GM19438 (cell line): ENCODE measurements at regions not wholly inside any gene's neighbourhood (a gene's known extent, or its start where the extent isn't known, plus 50 kb on each side); places are given as distances from the start of the nearest gene placed in this dataset.
"Not testable (repeated sequence)": the region's sequence is repeated elsewhere in the genome, so short reads cannot be mapped to it uniquely, and the experiment has no call there.

ENCODE experiments used
- ATAC-seq: cut with Tn5 transposase; IDR thresholded peaks from one replicate; pipeline ENCODE4 v1.9.1; 2021; ENCODE audit warnings: low read depth; ENCODE audit not compliant: unreplicated experiment

GRCh38 chr2:215571689-215572088, 135.8 kb upstream of the FN1 start:
- no peak for ATAC-seq

GRCh38 chr2:215567504-215567903, 131.6 kb upstream of the FN1 start:
- no peak for ATAC-seq

- ATAC-seq, result no peak
These were observed 130.0 kb upstream of the FN1 start for GRCh38 chr2:215565897-215566296.

- ATAC-seq, result no peak
These were observed 121.8 kb upstream of the FN1 start for GRCh38 chr2:215557701-215558100.

GRCh38 chr2:215556979-215557378, 121.1 kb upstream of the FN1 start:
- ATAC-seq, result no peak

- ATAC-seq, result no peak
These were observed 119.0 kb upstream of the FN1 start for GRCh38 chr2:215554689-215555498.

GRCh38 chr2:215553946-215554345, 118.1 kb upstream of the FN1 start:
- no peak for ATAC-seq

GRCh38 chr2:215552144-215552580, 116.3 kb upstream of the FN1 start:
- ATAC-seq, result no peak

GRCh38 chr2:215550331-215550730, 114.5 kb upstream of the FN1 start:
- no peak for ATAC-seq

- no peak for ATAC-seq
These were observed 112.8 kb upstream of the FN1 start for GRCh38 chr2:215548714-215549113.

- ATAC-seq, result no peak
These were observed 106.8 kb upstream of the FN1 start for GRCh38 chr2:215542690-215543089.

- no peak for ATAC-seq
These were observed 104.8 kb upstream of the FN1 start for GRCh38 chr2:215540658-215541057.

- ATAC-seq, result no peak
These were observed 101.7 kb upstream of the FN1 start for GRCh38 chr2:215537611-215538010.

- ATAC-seq, result no peak
These were observed 100.6 kb upstream of the FN1 start for GRCh38 chr2:215536510-215536909.

GRCh38 chr2:215535741-215536140, 99.9 kb upstream of the FN1 start:
- no peak for ATAC-seq

- no peak for ATAC-seq
These were observed 99.3 kb upstream of the FN1 start for GRCh38 chr2:215535125-215535668.

- ATAC-seq, result not testable (repeated sequence)
These were observed 97.8 kb upstream of the FN1 start for GRCh38 chr2:215533716-215534115.

GRCh38 chr2:215532844-215533243, 97.0 kb upstream of the FN1 start:
- no peak for ATAC-seq

- ATAC-seq, result no peak
These were observed 95.4 kb upstream of the FN1 start for GRCh38 chr2:215531284-215531683.

- no peak for ATAC-seq
These were observed 94.5 kb upstream of the FN1 start for GRCh38 chr2:215530191-215530968.

- ATAC-seq, result no peak
These were observed 93.4 kb upstream of the FN1 start for GRCh38 chr2:215529271-215529670.

GRCh38 chr2:215528555-215528954, 92.7 kb upstream of the FN1 start:
- ATAC-seq, result no peak
